AG04450 (cell line): ENCODE measurements at regions not wholly inside any gene's neighbourhood (a gene's known extent, or its start where the extent isn't known, plus 50 kb on each side); places are given as distances from the start of the nearest gene placed in this dataset.

Experiments used
- CTCF ChIA-PET: fragments of 300-600, 350-600 bp; formaldehyde crosslinking; extraction: SDS; loops from one replicate; lab custom pipeline; 2022; ENCODE audit warnings: antibody characterized with exemption, inconsistent platforms; lab: Charles Lee
- POLR2A ChIA-PET: fragments of 350-600 bp; formaldehyde crosslinking; extraction: SDS; loops from one replicate; lab custom pipeline; 2021; ENCODE audit warnings: antibody characterized with exemption, inconsistent platforms; lab: Yijun Ruan, JAX
- DNase-seq: peaks from one replicate; pipeline ENCODE4 v3.0.0-alpha.2; 2011; ENCODE audit warnings: low read depth, low spot score
- H3K27ac ChIP-seq: one replicate; pipeline ENCODE4 v1.5.1; 2012; ENCODE audit warnings: low read depth, low read length, control low read depth
- H3K27me3 ChIP-seq: one replicate; pipeline ENCODE4 v1.6.0; 2012; ENCODE audit warnings: low read length; ENCODE audit not compliant: control insufficient read depth, insufficient read depth
- H3K4me3 ChIP-seq: 2 replicates; pipeline ENCODE4 v1.5.1; 2011; ENCODE audit warnings: mild to moderate bottlenecking, low read depth, low read length, control low read depth
- H3K9me3 ChIP-seq: 2 replicates; pipeline ENCODE4 v1.5.1; 2012; ENCODE audit warnings: low read length; ENCODE audit not compliant: control insufficient read depth, insufficient read depth
- TF ChIP-seq, protein P1 (sequence below): IDR thresholded peaks from 2 replicates; pipeline ENCODE4 v1.5.1; 2011; ENCODE audit warnings: low read depth, low read length, control low read depth, inconsistent platforms

DNA sequence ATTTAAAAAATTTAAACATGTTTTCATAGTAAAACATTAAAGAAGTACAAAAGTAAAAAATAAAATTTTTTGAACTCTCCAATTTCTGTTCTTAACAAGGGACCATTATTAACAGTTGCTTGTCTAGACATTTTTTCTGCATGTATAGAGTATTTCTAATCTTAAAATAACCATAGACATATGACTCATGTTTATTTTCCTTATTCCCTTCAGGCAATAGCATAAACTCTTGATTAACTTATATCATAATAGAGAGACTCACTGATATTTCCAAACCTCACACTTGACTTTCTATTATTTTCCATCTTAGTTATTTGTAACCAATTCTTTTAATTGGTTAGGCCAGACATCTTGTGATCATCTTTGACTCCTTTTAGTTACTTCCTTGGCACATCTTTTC is 325.6 kb upstream of the SOX14 start:
- no peaks in the 10 kb centered on the region for H3K9me3 ChIP-seq
- no peaks in the 10 kb centered on the region for H3K27me3 ChIP-seq
- TF ChIP-seq, protein P1, sequence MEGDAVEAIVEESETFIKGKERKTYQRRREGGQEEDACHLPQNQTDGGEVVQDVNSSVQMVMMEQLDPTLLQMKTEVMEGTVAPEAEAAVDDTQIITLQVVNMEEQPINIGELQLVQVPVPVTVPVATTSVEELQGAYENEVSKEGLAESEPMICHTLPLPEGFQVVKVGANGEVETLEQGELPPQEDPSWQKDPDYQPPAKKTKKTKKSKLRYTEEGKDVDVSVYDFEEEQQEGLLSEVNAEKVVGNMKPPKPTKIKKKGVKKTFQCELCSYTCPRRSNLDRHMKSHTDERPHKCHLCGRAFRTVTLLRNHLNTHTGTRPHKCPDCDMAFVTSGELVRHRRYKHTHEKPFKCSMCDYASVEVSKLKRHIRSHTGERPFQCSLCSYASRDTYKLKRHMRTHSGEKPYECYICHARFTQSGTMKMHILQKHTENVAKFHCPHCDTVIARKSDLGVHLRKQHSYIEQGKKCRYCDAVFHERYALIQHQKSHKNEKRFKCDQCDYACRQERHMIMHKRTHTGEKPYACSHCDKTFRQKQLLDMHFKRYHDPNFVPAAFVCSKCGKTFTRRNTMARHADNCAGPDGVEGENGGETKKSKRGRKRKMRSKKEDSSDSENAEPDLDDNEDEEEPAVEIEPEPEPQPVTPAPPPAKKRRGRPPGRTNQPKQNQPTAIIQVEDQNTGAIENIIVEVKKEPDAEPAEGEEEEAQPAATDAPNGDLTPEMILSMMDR: no peak
- no peak overlapping the region for H3K27ac ChIP-seq
- no peak for DNase-seq
- ChIA-PET CTCF (no interaction called here), POLR2A (no interaction called here)
- H3K4me3 ChIP-seq: no peak overlapping the region

DNA sequence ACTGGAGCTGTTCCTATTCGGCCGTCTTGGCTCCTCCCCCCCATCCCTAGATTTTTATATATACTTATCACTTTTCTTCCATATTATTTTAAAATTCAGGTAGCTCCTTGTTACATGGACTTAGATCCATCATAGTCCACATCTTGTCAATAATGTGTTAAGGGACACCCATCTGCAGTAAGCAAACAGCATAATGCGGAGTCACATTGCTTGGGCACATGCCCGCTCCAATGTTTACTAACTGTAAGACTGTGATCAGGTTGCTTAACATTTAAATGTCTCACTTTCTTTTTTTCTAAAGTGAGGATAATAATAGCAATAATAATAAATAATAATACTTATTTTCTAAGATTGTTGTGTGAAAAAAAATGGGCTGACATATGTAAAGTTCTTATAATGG is 303.2 kb upstream of the SOX14 start:
- H3K9me3 ChIP-seq: peaks cover 15% of the 10 kb centered on the region
- TF ChIP-seq, protein P1: no peak
- H3K27me3 ChIP-seq: no peaks in the 10 kb centered on the region
- no peak overlapping the region for H3K27ac ChIP-seq
- no peak overlapping the region for H3K4me3 ChIP-seq
- ChIA-PET CTCF (interaction anchor here (0.6 to 0.7 kb wide), 2 partner anchors 269 to 461 kb away, joined by 3 read pairs; no protein-coding TSS in a partner anchor), POLR2A (no interaction called here)
- no peak for DNase-seq

DNA sequence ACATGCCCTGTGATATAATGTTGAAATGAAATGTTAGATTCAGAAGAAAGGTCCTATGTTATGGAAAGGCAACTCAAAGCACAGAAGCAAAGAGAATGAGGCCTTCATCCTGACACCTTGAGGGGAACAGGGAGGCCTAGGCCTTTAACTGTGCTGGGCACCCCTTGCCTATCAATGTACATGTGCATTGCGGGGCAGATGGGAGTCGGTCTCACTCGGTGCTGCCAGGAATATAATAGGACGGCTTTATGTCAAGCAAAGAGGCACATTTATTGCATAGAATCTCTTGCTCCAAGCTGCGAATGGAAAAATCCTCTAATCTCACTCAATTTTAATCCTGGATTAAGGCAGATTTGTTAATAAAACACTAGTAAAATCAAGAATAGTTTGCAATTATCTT is 301.0 kb upstream of the SOX14 start:
- TF ChIP-seq, protein P1: no peak
- ChIA-PET CTCF (no interaction called here), POLR2A (no interaction called here)
- no peak for DNase-seq
- Histone ChIP-seq H3K27ac (no peak overlapping the region), H3K27me3 (no peaks in the 10 kb centered on the region), H3K4me3 (no peak overlapping the region), H3K9me3 (peaks cover 15% of the 10 kb centered on the region)

DNA sequence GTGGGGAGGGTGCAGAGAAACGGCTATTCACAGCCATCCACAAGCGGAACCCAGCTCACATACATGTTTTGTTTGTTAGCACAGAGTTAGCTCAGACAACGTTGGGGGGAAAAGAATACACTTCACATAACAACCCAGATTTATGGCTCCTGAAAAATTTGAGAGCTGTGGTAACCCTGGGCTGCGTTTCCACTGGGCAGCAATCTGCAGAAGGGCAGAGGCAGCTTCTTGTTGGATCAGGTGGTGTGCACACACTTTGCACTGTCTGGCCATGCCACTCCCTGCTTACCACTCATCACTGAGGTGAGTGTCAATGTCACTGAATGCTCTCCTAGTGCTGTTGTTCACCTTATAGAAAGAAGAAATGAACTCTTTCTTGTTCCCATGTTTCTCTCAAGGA is 299.8 kb upstream of the SOX14 start:
- no peak for DNase-seq
- Histone ChIP-seq H3K27me3 (no peaks in the 10 kb centered on the region), H3K9me3 (peaks cover 15% of the 10 kb centered on the region), H3K4me3 (no peak overlapping the region), H3K27ac (no peak overlapping the region)
- ChIA-PET CTCF (no interaction called here), POLR2A (no interaction called here)
- TF ChIP-seq, protein P1: no peak

DNA sequence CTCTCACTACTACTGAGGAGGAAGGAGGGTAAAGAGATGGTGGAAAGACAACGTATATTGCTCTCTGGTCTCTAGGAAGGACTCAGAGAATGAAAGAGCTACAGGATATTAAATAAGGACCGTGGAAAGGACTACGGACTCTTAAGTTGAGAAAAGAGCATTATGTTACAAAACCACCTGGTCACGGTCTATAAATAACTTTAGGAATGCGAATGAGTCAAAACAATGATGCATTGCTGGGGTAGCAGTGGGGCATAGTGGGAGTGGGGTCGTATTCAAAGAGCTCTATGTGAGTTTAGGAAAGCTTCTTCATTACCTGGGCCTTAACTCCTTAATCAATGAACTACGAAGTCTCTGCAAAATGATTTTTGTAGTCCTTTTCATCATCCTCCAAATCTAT is 295.7 kb upstream of the SOX14 start:
- Histone ChIP-seq H3K4me3 (no peak overlapping the region), H3K27ac (no peak overlapping the region), H3K9me3 (peaks cover 10% of the 10 kb centered on the region; the same call in 1 of the 2 replicates), H3K27me3 (no peaks in the 10 kb centered on the region)
- no peak for DNase-seq
- CTCF ChIA-PET: no interaction called here
- TF ChIP-seq, protein P1: no peak
- POLR2A ChIA-PET: no interaction called here
